LNCaP clone FGC (cell line): ENCODE measurements at regions not wholly inside any gene's neighbourhood (a gene's known extent, or its start where the extent isn't known, plus 50 kb on each side); places are given as distances from the start of the nearest gene placed in this dataset.

Experiments
- DNase-seq: peaks from one replicate; pipeline ENCODE4 v3.0.0-alpha.2; 2011; ENCODE audit warnings: low read depth
- H3K4me3 ChIP-seq: 2 replicates; pipeline ENCODE4 v1.5.1; 2011; ENCODE audit warnings: mild to moderate bottlenecking, low read depth, low read length, control low read depth
- CTCF ChIP-seq: IDR thresholded peaks from 2 replicates; pipeline ENCODE4 v1.5.1; 2012; ENCODE audit warnings: mild to moderate bottlenecking; ENCODE audit not compliant: control insufficient read depth, insufficient read depth; ENCODE audit errors: extremely low read depth

GRCh38 chr11:80724366-80724765 is 1283.5 kb upstream of the TENM4 start:
- DNase-seq = no peak
- no peak for TF ChIP-seq CTCF

GRCh38 chr11:80722629-80723028 is 1281.8 kb upstream of the TENM4 start:
- no peak overlapping the region for H3K4me3 ChIP-seq
- DNase-seq = no peak
- TF ChIP-seq CTCF = no peak

More at GRCh38 chr11:80724366-80724765, 1283.5 kb upstream of the TENM4 start:
- no peak overlapping the region for H3K4me3 ChIP-seq

GRCh38 chr11:80720295-80720694 is 1279.5 kb upstream of the TENM4 start:
- peak; percentile 87 for DNase-seq
- no peak for TF ChIP-seq CTCF
- no peak overlapping the region for H3K4me3 ChIP-seq

- H3K4me3 ChIP-seq = no peak overlapping the region
- no peak for TF ChIP-seq CTCF
- DNase-seq = no peak
These were observed 1278.4 kb upstream of the TENM4 start for GRCh38 chr11:80719292-80719646.

GRCh38 chr11:80718611-80719291 is 1277.9 kb upstream of the TENM4 start:
- no peak overlapping the region for H3K4me3 ChIP-seq
- peak; percentile 71 for DNase-seq
- TF ChIP-seq CTCF = no peak

GRCh38 chr11:80702264-80702663 is 1261.4 kb upstream of the TENM4 start:
- no peak for DNase-seq

More at GRCh38 chr11:80702264-80702663, 1261.4 kb upstream of the TENM4 start:
- TF ChIP-seq CTCF = no peak
- H3K4me3 ChIP-seq = no peak overlapping the region
